Left lung (tissue), 4 donors: ENCODE measurements at regions not wholly inside any gene's neighbourhood (a gene's known extent, or its start where the extent isn't known, plus 50 kb on each side); places are given as distances from the start of the nearest gene placed in this dataset.

Experiments used
- ATAC-seq: fragments of 200-7000 bp; cut with Tn5 transposase; one replicate; pipeline ENCODE4 v1.9.1; 2020; ENCODE audit warnings: moderate library complexity
- DNase-seq, 4 donors: peaks; one replicate each; pipeline ENCODE4 v3.0.0-alpha.2; 2013 to 2020
- H3K27ac ChIP-seq, 2 donors: fragments of 200-600 bp; sonication (generic) in 1 of 2; one replicate each; pipeline versions ENCODE4 v1.5.0 to v1.8.0; 2020 to 2021
- H3K27me3 ChIP-seq, 2 donors: fragments of 200-600 bp; sonication (generic) in 1 of 2; one replicate each; pipeline versions ENCODE4 v1.5.0 to v1.8.0; 2020 to 2021
- H3K36me3 ChIP-seq, 2 donors: fragments of 200-600 bp; sonication (generic) in 1 of 2; one replicate each; pipeline versions ENCODE4 v1.5.0 to v1.8.0; 2020 to 2021
- H3K4me1 ChIP-seq, 2 donors: fragments of 200-600 bp; one replicate each; pipeline ENCODE4 v1.8.0; 2021
- H3K4me3 ChIP-seq, 2 donors: fragments of 200-600 bp; sonication (generic) in 1 of 2; one replicate each; pipeline versions ENCODE4 v1.5.0 to v1.8.0; 2020 to 2021; ENCODE audit warnings: mild to moderate bottlenecking in 1 of 2
- H3K9me3 ChIP-seq, 2 donors: fragments of 200-600 bp; sonication (generic) in 1 of 2; one replicate each; pipeline versions ENCODE4 v1.5.0 to v1.8.0; 2020 to 2021
- intact Hi-C, 2 donors: fragments of 100-400 bp; cut with DNase I; formaldehyde crosslinking; loops; one replicate each; pipeline versions ENCODE4 v1.11.2 to v1.14.2; 2022
- TF ChIP-seq, protein P1 (sequence below), 2 donors: fragments of 200-600 bp; sonication (generic) in 1 of 2; IDR thresholded peaks; one replicate each; pipeline versions ENCODE4 v1.5.0 to v1.8.0; 2021; ENCODE audit warnings: antibody characterized with exemption in 2 of 2
- donor health status: DM: no; HTN: yes; CAD: no.
- donor health status: DM: no; HTN: no; CAD: no.

- DNase-seq (no peak), ATAC-seq (no peak)
- intact Hi-C loops, result no loop called here
- Histone ChIP-seq H3K9me3 (peaks cover 0 to 6% of the 10 kb centered on the region in 2 donors), H3K27ac (no peak overlapping the region), H3K4me1 (no peaks in the 10 kb centered on the region), H3K36me3 (no peaks in the 10 kb centered on the region), H3K27me3 (no peaks in the 10 kb centered on the region), H3K4me3 (no peak overlapping the region)
- TF ChIP-seq, protein P1, sequence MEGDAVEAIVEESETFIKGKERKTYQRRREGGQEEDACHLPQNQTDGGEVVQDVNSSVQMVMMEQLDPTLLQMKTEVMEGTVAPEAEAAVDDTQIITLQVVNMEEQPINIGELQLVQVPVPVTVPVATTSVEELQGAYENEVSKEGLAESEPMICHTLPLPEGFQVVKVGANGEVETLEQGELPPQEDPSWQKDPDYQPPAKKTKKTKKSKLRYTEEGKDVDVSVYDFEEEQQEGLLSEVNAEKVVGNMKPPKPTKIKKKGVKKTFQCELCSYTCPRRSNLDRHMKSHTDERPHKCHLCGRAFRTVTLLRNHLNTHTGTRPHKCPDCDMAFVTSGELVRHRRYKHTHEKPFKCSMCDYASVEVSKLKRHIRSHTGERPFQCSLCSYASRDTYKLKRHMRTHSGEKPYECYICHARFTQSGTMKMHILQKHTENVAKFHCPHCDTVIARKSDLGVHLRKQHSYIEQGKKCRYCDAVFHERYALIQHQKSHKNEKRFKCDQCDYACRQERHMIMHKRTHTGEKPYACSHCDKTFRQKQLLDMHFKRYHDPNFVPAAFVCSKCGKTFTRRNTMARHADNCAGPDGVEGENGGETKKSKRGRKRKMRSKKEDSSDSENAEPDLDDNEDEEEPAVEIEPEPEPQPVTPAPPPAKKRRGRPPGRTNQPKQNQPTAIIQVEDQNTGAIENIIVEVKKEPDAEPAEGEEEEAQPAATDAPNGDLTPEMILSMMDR (IDR thresholded peaks at IDR 0.05), result no peak
Measured at GRCh38 chr4:188680667-188681063, 541.4 kb downstream of the TRIML1 start.

DNA sequence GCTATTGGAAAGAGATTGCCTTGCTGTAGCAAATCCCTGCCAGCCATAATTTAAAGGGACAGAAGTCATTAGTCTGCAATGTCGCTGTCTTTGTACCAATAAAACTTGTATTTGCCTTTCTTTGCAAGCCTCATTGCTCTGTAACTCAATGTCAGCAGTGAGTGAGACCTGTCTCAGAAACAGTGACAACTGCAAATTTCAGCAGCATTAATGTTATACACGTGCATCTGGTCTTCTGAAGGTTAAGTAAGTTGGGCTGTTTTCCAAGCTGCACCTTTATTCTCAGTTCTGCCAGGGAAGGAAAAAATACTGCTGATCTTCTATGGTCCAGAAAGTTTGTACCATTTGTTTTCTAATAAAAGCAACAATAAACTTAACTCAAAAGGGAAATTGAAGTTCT, 543.1 kb downstream of the TRIML1 start:
- intact Hi-C loops, result no loop called here
- Histone ChIP-seq H3K36me3 (no peaks in the 10 kb centered on the region), H3K27me3 (no peaks in the 10 kb centered on the region), H3K27ac (no peak overlapping the region), H3K4me1 (no peaks in the 10 kb centered on the region), H3K4me3 (no peak overlapping the region), H3K9me3 (peaks cover 0 to 8% of the 10 kb centered on the region in 2 donors)
- no peak for DNase-seq
- ATAC-seq, result no peak
- TF ChIP-seq, protein P1 (IDR thresholded peaks at IDR 0.05), result no peak

GRCh38 chr4:188683571-188683970, 544.3 kb downstream of the TRIML1 start:
- Histone ChIP-seq H3K36me3 (no peaks in the 10 kb centered on the region), H3K27ac (no peak overlapping the region), H3K9me3 (peaks cover 0 to 7% of the 10 kb centered on the region in 2 donors), H3K4me1 (no peaks in the 10 kb centered on the region), H3K27me3 (no peaks in the 10 kb centered on the region), H3K4me3 (no peak overlapping the region)
- TF ChIP-seq, protein P1 (IDR thresholded peaks at IDR 0.05), result no peak
- no peak for ATAC-seq
- DNase-seq, result no peak
- intact Hi-C loops, result no loop called here

- DNase-seq (no peak), ATAC-seq (no peak)
- no peaks in the 10 kb centered on the region for H3K27me3 ChIP-seq
- no peak overlapping the region for H3K4me3 ChIP-seq
- peaks cover 0 to 4% of the 10 kb centered on the region in 2 donors for H3K9me3 ChIP-seq
- H3K27ac ChIP-seq, result no peak overlapping the region
- no peaks in the 10 kb centered on the region for H3K4me1 ChIP-seq
- intact Hi-C loops, result no loop called here
- TF ChIP-seq, protein P1 (IDR thresholded peaks at IDR 0.05), result no peak
- H3K36me3 ChIP-seq, result no peaks in the 10 kb centered on the region
Measured at GRCh38 chr4:188688956-188689355, 549.7 kb downstream of the TRIML1 start.

DNA sequence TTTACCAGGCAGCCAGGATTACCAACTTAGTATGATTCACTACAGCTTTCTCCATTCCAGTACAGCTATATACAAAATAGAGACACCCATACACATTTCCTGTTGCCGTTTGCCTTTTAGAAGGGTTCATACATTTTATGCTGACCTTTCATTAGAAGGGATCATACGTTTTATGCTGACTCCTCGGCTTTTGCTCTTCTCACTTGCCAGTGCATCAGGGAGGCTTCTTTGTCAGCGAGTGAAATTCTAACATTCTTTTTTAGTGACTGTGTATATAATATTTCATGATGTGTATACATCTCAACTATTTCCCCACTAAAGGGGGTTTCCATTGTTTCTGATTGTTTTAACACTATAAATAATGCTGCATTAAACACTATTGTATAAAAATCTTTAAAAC, 552.6 kb downstream of the TRIML1 start:
- peaks cover 0 to 4% of the 10 kb centered on the region in 2 donors for H3K9me3 ChIP-seq
- no peak overlapping the region for H3K4me3 ChIP-seq
- no peak overlapping the region for H3K27ac ChIP-seq
- TF ChIP-seq, protein P1 (IDR thresholded peaks at IDR 0.05), result no peak
- no peak for ATAC-seq
- DNase-seq, result no peak
- H3K27me3 ChIP-seq, result no peaks in the 10 kb centered on the region
- no peaks in the 10 kb centered on the region for H3K4me1 ChIP-seq
- intact Hi-C loops, result no loop called here
- H3K36me3 ChIP-seq, result no peaks in the 10 kb centered on the region
